ENCODE measurements at regions not wholly inside any gene's neighbourhood (a gene's known extent, or its start where the extent isn't known, plus 50 kb on each side); places are given as distances from the start of the nearest gene placed in this dataset.
A peak's percentile ranks its signal among the peaks of the same experiment; 100 is the strongest.

DNA sequence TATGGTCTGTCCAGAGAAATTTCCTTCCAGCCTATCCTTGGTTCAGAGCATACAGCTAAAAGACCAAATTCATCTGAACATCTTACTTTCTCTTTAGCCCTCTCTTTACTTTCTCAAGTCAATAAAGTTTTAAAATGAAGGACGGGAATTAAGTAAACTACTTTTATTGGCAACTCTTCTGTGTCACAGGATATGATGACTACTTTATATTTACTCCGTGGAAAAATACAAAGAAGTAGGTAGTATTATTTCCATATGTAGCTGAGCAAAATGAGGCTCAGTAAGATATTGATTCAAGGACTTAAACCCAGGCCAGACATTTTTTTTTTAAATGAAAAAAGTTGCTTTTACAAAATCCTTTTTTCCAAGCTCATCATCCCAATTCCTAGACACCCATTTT is 151.2 kb upstream of the DPYD start:
- TF ChIP-seq RAD21 (IDR thresholded peaks at IDR 0.05; ENCODE audit: low read depth) (no peak), EGR1 (IDR thresholded peaks at IDR 0.05) (no peak), ZBTB7A (IDR thresholded peaks at IDR 0.05; ENCODE audit: low read depth) (no peak), CEBPB (IDR thresholded peaks at IDR 0.05) (no peak), FOXM1 (IDR thresholded peaks at IDR 0.05; ENCODE audit: borderline replicate concordance, low read depth) (no peak), TEAD4 (IDR thresholded peaks at IDR 0.05) (no peak), TAF1 (IDR thresholded peaks at IDR 0.05; ENCODE audit: low read depth) (no peak), YY1 (IDR thresholded peaks at IDR 0.05; ENCODE audit: low read depth) (no peak)
- TF ChIP-seq, protein P1, sequence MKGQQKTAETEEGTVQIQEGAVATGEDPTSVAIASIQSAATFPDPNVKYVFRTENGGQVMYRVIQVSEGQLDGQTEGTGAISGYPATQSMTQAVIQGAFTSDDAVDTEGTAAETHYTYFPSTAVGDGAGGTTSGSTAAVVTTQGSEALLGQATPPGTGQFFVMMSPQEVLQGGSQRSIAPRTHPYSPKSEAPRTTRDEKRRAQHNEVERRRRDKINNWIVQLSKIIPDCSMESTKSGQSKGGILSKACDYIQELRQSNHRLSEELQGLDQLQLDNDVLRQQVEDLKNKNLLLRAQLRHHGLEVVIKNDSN (IDR thresholded peaks at IDR 0.05) = no peak
- TF ChIP-seq, protein P2, sequence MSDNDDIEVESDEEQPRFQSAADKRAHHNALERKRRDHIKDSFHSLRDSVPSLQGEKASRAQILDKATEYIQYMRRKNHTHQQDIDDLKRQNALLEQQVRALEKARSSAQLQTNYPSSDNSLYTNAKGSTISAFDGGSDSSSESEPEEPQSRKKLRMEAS (IDR thresholded peaks at IDR 0.05) = no peak

DNA sequence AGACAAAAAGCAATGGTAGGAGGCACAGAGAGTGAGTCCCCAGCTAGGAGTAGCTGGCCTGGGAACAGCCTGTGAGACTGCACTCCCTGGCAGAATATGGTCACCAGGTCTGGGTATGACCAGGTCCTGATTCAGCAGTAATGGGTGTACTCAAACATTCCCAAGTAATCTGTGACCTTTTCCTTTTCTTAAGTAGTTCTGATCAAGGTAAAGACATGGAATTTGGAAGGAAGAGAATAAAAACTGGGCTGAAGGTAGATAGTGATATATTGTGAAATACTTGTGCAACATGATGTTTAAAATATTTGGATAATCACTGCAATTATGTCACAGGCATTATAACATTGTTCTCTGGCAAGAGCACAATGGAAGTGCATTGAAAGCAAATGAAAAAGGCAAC is 147.2 kb upstream of the DPYD start:
- TF ChIP-seq CEBPB (IDR thresholded peaks at IDR 0.05) = peak; percentile 34; the same call in 1 of the 2 replicates
- TF ChIP-seq EP300 (IDR thresholded peaks at IDR 0.05; ENCODE audit: borderline replicate concordance) = no peak

DNA sequence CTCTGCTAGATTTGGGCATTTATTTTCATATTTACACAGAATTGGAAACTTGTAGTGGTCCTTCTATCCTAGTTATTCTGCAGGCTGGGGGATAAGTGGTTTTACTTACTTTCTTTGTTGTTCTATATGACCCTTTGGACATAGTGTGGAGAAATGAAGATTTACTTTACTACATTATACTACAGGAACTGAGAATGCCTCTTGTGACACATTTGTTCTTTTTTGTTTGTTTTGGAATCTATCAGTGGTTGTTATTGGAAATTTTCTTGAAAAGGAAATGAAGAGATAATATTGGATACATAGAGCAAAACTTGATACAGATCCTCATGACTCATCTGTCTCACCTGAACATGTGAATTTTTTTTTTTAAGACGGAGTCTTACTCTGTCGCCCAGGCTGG is 146.1 kb upstream of the DPYD start:
- no peak for TF ChIP-seq NFIC (IDR thresholded peaks at IDR 0.05)
- TF ChIP-seq, protein P1 (IDR thresholded peaks at IDR 0.05) = no peak
- TF ChIP-seq, protein P3, sequence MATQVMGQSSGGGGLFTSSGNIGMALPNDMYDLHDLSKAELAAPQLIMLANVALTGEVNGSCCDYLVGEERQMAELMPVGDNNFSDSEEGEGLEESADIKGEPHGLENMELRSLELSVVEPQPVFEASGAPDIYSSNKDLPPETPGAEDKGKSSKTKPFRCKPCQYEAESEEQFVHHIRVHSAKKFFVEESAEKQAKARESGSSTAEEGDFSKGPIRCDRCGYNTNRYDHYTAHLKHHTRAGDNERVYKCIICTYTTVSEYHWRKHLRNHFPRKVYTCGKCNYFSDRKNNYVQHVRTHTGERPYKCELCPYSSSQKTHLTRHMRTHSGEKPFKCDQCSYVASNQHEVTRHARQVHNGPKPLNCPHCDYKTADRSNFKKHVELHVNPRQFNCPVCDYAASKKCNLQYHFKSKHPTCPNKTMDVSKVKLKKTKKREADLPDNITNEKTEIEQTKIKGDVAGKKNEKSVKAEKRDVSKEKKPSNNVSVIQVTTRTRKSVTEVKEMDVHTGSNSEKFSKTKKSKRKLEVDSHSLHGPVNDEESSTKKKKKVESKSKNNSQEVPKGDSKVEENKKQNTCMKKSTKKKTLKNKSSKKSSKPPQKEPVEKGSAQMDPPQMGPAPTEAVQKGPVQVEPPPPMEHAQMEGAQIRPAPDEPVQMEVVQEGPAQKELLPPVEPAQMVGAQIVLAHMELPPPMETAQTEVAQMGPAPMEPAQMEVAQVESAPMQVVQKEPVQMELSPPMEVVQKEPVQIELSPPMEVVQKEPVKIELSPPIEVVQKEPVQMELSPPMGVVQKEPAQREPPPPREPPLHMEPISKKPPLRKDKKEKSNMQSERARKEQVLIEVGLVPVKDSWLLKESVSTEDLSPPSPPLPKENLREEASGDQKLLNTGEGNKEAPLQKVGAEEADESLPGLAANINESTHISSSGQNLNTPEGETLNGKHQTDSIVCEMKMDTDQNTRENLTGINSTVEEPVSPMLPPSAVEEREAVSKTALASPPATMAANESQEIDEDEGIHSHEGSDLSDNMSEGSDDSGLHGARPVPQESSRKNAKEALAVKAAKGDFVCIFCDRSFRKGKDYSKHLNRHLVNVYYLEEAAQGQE (IDR thresholded peaks at IDR 0.05; ENCODE audit: low read depth) = no peak
- no peak for TF ChIP-seq EP300 (IDR thresholded peaks at IDR 0.05; ENCODE audit: borderline replicate concordance)
- no peak for TF ChIP-seq TAF1 (IDR thresholded peaks at IDR 0.05; ENCODE audit: low read depth)
- no peak for TF ChIP-seq RAD21 (IDR thresholded peaks at IDR 0.05; ENCODE audit: low read depth)
- TF ChIP-seq, protein P2 (IDR thresholded peaks at IDR 0.05) = no peak
- TF ChIP-seq TCF12 (IDR thresholded peaks at IDR 0.05; ENCODE audit: low read depth) = no peak
- TF ChIP-seq EGR1 (IDR thresholded peaks at IDR 0.05) = no peak
- TF ChIP-seq TEAD4 (IDR thresholded peaks at IDR 0.05) = no peak
- TF ChIP-seq YY1 (IDR thresholded peaks at IDR 0.05; ENCODE audit: low read depth) = no peak
- no peak for TF ChIP-seq FOXM1 (IDR thresholded peaks at IDR 0.05; ENCODE audit: borderline replicate concordance, low read depth)
- no peak for TF ChIP-seq CEBPB (IDR thresholded peaks at IDR 0.05)
- no peak for TF ChIP-seq ZBTB7A (IDR thresholded peaks at IDR 0.05; ENCODE audit: low read depth)
- TF ChIP-seq CREB1 (IDR thresholded peaks at IDR 0.05; ENCODE audit: low read depth) = no peak

DNA sequence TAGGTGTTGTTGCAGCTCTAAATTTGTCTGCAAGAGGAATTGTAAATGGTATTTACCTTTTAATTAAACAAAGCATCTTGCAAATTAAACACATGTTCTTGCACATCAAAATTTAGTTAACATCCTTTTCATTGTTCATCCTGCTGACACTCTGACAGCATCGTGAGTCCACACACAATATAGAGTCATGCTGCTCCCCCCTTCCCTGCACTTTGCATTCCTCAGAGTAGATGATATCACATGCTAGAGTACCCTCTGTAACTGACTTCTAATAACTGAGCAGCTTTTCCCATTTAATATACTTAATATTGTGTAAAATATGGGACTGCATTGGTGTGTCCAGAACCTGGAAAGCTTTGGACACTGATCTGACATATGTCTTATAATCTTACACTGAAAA is 138.8 kb upstream of the DPYD start:
- no peak for TF ChIP-seq CREB1 (IDR thresholded peaks at IDR 0.05; ENCODE audit: low read depth)
- TF ChIP-seq FOXM1 (IDR thresholded peaks at IDR 0.05; ENCODE audit: borderline replicate concordance, low read depth) = no peak
- TF ChIP-seq TEAD4 (IDR thresholded peaks at IDR 0.05) = no peak
- no peak for TF ChIP-seq TCF12 (IDR thresholded peaks at IDR 0.05; ENCODE audit: low read depth)
- TF ChIP-seq ZBTB7A (IDR thresholded peaks at IDR 0.05; ENCODE audit: low read depth) = no peak
- TF ChIP-seq, protein P2 (IDR thresholded peaks at IDR 0.05) = no peak
- no peak for TF ChIP-seq EGR1 (IDR thresholded peaks at IDR 0.05)
- TF ChIP-seq TAF1 (IDR thresholded peaks at IDR 0.05; ENCODE audit: low read depth) = no peak
- TF ChIP-seq, protein P3 (IDR thresholded peaks at IDR 0.05; ENCODE audit: low read depth) = no peak
- TF ChIP-seq NFIC (IDR thresholded peaks at IDR 0.05) = no peak
- TF ChIP-seq, protein P1 (IDR thresholded peaks at IDR 0.05) = no peak
- no peak for TF ChIP-seq YY1 (IDR thresholded peaks at IDR 0.05; ENCODE audit: low read depth)
- no peak for TF ChIP-seq EP300 (IDR thresholded peaks at IDR 0.05; ENCODE audit: borderline replicate concordance)
- TF ChIP-seq RAD21 (IDR thresholded peaks at IDR 0.05; ENCODE audit: low read depth) = no peak
- no peak for TF ChIP-seq CEBPB (IDR thresholded peaks at IDR 0.05)

DNA sequence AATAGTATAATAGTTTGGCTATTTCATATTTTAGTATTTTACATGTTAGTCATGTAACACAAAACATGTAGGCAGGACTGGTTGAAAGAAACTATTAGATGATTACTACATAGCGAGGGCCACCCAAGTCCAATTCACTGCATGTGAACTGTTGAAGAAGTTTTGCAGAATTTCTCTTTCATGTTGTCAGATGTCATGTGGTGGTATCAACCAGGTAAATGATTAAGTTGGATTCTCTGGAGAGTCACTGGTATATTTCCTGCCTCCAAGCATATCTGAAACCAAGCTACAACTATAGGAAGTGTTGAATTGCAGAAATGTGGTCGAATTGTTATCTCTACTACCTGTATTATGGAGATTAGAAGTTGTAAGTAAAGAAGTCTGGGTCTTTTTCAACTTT is 137.8 kb upstream of the DPYD start:
- no peak for TF ChIP-seq TAF1 (IDR thresholded peaks at IDR 0.05; ENCODE audit: low read depth)
- no peak for TF ChIP-seq TEAD4 (IDR thresholded peaks at IDR 0.05)
- no peak for TF ChIP-seq CREB1 (IDR thresholded peaks at IDR 0.05; ENCODE audit: low read depth)
- TF ChIP-seq, protein P3 (IDR thresholded peaks at IDR 0.05; ENCODE audit: low read depth) = no peak
- TF ChIP-seq YY1 (IDR thresholded peaks at IDR 0.05; ENCODE audit: low read depth) = no peak
- TF ChIP-seq, protein P2 (IDR thresholded peaks at IDR 0.05) = no peak
- no peak for TF ChIP-seq EGR1 (IDR thresholded peaks at IDR 0.05)
- TF ChIP-seq NFIC (IDR thresholded peaks at IDR 0.05) = no peak
- TF ChIP-seq, protein P1 (IDR thresholded peaks at IDR 0.05) = no peak
- TF ChIP-seq CEBPB (IDR thresholded peaks at IDR 0.05) = no peak
- no peak for TF ChIP-seq FOXM1 (IDR thresholded peaks at IDR 0.05; ENCODE audit: borderline replicate concordance, low read depth)

Data from Ishikawa (cell line).